H1 (cell line): ENCODE measurements at regions not wholly inside any gene's neighbourhood (a gene's known extent, or its start where the extent isn't known, plus 50 kb on each side); places are given as distances from the start of the nearest gene placed in this dataset.

Experiments used
- ASH2L ChIP-seq: fragments of 200-600, 300-600 bp; sonication (generic); IDR thresholded peaks from one replicate; pipeline ENCODE4 v1.7.1; 2017; ENCODE audit warnings: low read length
- CTCF ChIP-seq, 3 experiments: IDR thresholded peaks; 1 replicate in 2 of 3; 2 replicates in 1 of 3; pipeline versions ENCODE4 v1.5.1 to v1.6.1; 2011; ENCODE audit warnings: low read length in 3 of 3, mild to moderate bottlenecking in 3 of 3, inconsistent platforms in 2 of 3, low read depth in 1 of 3, moderate library complexity in 1 of 3; ENCODE audit not compliant: insufficient read depth in 1 of 3; ENCODE audit errors: control extremely low read depth in 1 of 3
- EP300 ChIP-seq, 2 experiments: IDR thresholded peaks; 1 replicate in 1 of 2; 2 replicates in 1 of 2; pipeline ENCODE4 v1.6.1; 2011 to 2012; ENCODE audit warnings: low read depth in 2 of 2, low read length in 2 of 2, mild to moderate bottlenecking in 2 of 2, borderline replicate concordance in 1 of 2, inconsistent platforms in 1 of 2, moderate library complexity in 1 of 2
- EZH2 ChIP-seq: fragments of 200-600 bp; sonication (generic); IDR thresholded peaks from 2 replicates; pipeline ENCODE4 v1.7.1; 2012; ENCODE audit warnings: low read depth, mild to moderate bottlenecking, moderate library complexity, low read length, inconsistent platforms; ENCODE audit not compliant: severe bottlenecking
- HDAC6 ChIP-seq: IDR thresholded peaks from one replicate; pipeline ENCODE4 v1.7.1; 2012; ENCODE audit warnings: low read depth, mild to moderate bottlenecking, inconsistent platforms, low read length, moderate library complexity
- POLR2A ChIP-seq, 2 experiments: IDR thresholded peaks; 1 replicate in 1 of 2; 2 replicates in 1 of 2; pipeline ENCODE4 v1.6.1; 2011; ENCODE audit warnings: low read depth in 2 of 2, low read length in 2 of 2, mild to moderate bottlenecking in 2 of 2; ENCODE audit errors: control extremely low read depth in 1 of 2
- YY1 ChIP-seq: IDR thresholded peaks from 2 replicates; pipeline ENCODE4 v1.6.1; 2011; ENCODE audit warnings: low read depth, mild to moderate bottlenecking, low read length

GRCh38 chr10:2476812-2477553 is 590.4 kb upstream of the PFKP start:
- TF ChIP-seq YY1 (peak; percentile 83), POLR2A (IDR thresholded peaks at IDR 0.05; ENCODE audit: control extremely low read depth in 1 of 2, low read depth in 2 of 2, low read length in 2 of 2) (no peak), CTCF (IDR thresholded peaks at IDR 0.05; ENCODE audit: control extremely low read depth in 1 of 3, insufficient read depth in 1 of 3, low read depth in 1 of 3, low read length in 3 of 3) (peak in 2 of 3 experiments; percentile 45 to 50; a peak in 3 of 4 replicates), EP300 (IDR thresholded peaks at IDR 0.05; ENCODE audit: borderline replicate concordance in 1 of 2, low read depth in 2 of 2, low read length in 2 of 2) (0 out of 3 replicates have a peak, but pooled peaks of 1 of the 2 experiments have one; percentile 82), HDAC6 (no peak), ASH2L (peak; percentile 25), EZH2 (no peak)
